HEK293T (cell line): ENCODE measurements at regions not wholly inside any gene's neighbourhood (a gene's known extent, or its start where the extent isn't known, plus 50 kb on each side); places are given as distances from the start of the nearest gene placed in this dataset.
A peak's percentile ranks its signal among the peaks of the same experiment; 100 is the strongest.
"Not testable (repeated sequence)": the region's sequence is repeated elsewhere in the genome, so short reads cannot be mapped to it uniquely, and the experiment has no call there.

ENCODE experiments used
- CTCF ChIA-PET: fragments of 350-600 bp; formaldehyde crosslinking; extraction: SDS; loops from one replicate; lab custom pipeline; 2021; ENCODE audit warnings: antibody characterized with exemption, inconsistent platforms; lab: Yijun Ruan, JAX
- POLR2A ChIA-PET: fragments of 350-600 bp; formaldehyde crosslinking; extraction: SDS; loops from one replicate; lab custom pipeline; 2020; ENCODE audit warnings: antibody characterized with exemption, inconsistent platforms; lab: Yijun Ruan, JAX
- DNase-seq: peaks from one replicate; pipeline ENCODE4 v3.0.0; 2012; ENCODE audit warnings: mixed read lengths; ENCODE audit errors: extremely low spot score
- ARNT ChIP-seq: fragments of 450-650 bp; IDR thresholded peaks from 2 replicates; pipeline ENCODE4 v1.6.1; 2017; ENCODE audit warnings: mild to moderate bottlenecking
- BHLHE40 ChIP-seq: fragments of 450-650 bp; IDR thresholded peaks from 2 replicates; pipeline ENCODE4 v1.6.1; 2016; ENCODE audit warnings: mild to moderate bottlenecking, moderate library complexity, borderline replicate concordance
- CTBP1 ChIP-seq: fragments of 450-650 bp; IDR thresholded peaks from 2 replicates; pipeline ENCODE4 v1.6.1; 2016; ENCODE audit warnings: borderline replicate concordance
- ELF4 ChIP-seq: fragments of 450-650 bp; IDR thresholded peaks from 2 replicates; pipeline ENCODE4 v1.6.1; 2017; ENCODE audit warnings: antibody characterized with exemption
- FOXA1 ChIP-seq: fragments of 450-650 bp; IDR thresholded peaks from 2 replicates; pipeline ENCODE4 v1.6.1; 2016; ENCODE audit warnings: mild to moderate bottlenecking
- FOXK2 ChIP-seq: fragments of 450-650 bp; IDR thresholded peaks from 2 replicates; pipeline ENCODE4 v1.6.1; 2016; ENCODE audit warnings: mild to moderate bottlenecking
- FOXM1 ChIP-seq: fragments of 450-650 bp; IDR thresholded peaks from 2 replicates; pipeline ENCODE4 v1.6.1; 2017; ENCODE audit warnings: mild to moderate bottlenecking, borderline replicate concordance
- HDGF ChIP-seq: fragments of 450-650 bp; IDR thresholded peaks from 2 replicates; pipeline ENCODE4 v1.6.1; 2017; ENCODE audit warnings: antibody characterized with exemption, borderline replicate concordance
- L3MBTL2 ChIP-seq: fragments of 450-650 bp; conservative IDR thresholded peaks from 2 replicates; pipeline ENCODE4 v1.6.1; 2016; ENCODE audit warnings: mild to moderate bottlenecking
- LEF1 ChIP-seq: fragments of 450-650 bp; IDR thresholded peaks from 2 replicates; pipeline ENCODE4 v1.6.1; 2017; ENCODE audit warnings: mild to moderate bottlenecking, borderline replicate concordance
- NFRKB ChIP-seq: fragments of 450-650 bp; IDR thresholded peaks from 2 replicates; pipeline ENCODE4 v1.6.1; 2016; ENCODE audit warnings: mild to moderate bottlenecking, moderate library complexity
- SP1 ChIP-seq: fragments of 450-650 bp; IDR thresholded peaks from 2 replicates; pipeline ENCODE4 v1.6.1; 2017
- SUZ12 ChIP-seq: fragments of 450-650 bp; IDR thresholded peaks from 2 replicates; pipeline ENCODE4 v1.6.1; 2016; ENCODE audit warnings: mild to moderate bottlenecking
- TARDBP ChIP-seq: fragments of 450-650 bp; IDR thresholded peaks from 2 replicates; pipeline ENCODE4 v1.6.1; 2016
- ZNF384 ChIP-seq: fragments of 450-650 bp; IDR thresholded peaks from 2 replicates; pipeline ENCODE4 v1.6.1; 2016
- TF ChIP-seq, protein P1 (sequence below): fragments of 450-650 bp; IDR thresholded peaks from 2 replicates; pipeline ENCODE4 v1.6.1; 2016

DNA sequence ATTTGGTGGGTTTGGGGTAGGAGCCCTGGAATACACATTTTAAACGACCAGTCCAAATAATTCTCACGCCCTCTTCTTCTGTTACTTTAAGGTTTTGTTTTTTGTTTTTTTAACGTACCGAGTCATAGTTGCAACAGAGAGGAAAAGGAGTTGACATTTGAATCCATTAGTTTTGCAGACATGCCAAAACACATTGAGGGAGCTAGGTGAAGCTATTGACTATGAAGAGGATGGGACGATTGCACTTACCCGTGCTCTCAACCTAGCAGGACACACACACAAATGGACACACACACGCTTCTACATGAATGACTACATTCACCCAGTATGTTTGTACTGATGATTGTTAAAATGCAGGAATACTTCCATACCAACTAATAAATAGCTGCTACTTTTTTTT is 54.3 kb upstream of the CIT start:
- TF ChIP-seq, protein P1, sequence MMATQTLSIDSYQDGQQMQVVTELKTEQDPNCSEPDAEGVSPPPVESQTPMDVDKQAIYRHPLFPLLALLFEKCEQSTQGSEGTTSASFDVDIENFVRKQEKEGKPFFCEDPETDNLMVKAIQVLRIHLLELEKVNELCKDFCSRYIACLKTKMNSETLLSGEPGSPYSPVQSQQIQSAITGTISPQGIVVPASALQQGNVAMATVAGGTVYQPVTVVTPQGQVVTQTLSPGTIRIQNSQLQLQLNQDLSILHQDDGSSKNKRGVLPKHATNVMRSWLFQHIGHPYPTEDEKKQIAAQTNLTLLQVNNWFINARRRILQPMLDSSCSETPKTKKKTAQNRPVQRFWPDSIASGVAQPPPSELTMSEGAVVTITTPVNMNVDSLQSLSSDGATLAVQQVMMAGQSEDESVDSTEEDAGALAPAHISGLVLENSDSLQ = no peak
- no peak for TF ChIP-seq L3MBTL2
- no peak for TF ChIP-seq SUZ12
- no peak for TF ChIP-seq BHLHE40
- no peak for TF ChIP-seq HDGF
- TF ChIP-seq FOXM1 = no peak
- no peak for TF ChIP-seq FOXK2
- no peak for TF ChIP-seq TARDBP
- no peak for TF ChIP-seq LEF1
- TF ChIP-seq FOXA1 = no peak
- TF ChIP-seq NFRKB = no peak
- no peak for TF ChIP-seq ELF4
- TF ChIP-seq ZNF384 = no peak
- TF ChIP-seq SP1 = no peak
- no peak for TF ChIP-seq CTBP1
- TF ChIP-seq ARNT = no peak
- CTCF ChIA-PET = no interaction called here
- no peak for DNase-seq
- POLR2A ChIA-PET = no interaction called here

DNA sequence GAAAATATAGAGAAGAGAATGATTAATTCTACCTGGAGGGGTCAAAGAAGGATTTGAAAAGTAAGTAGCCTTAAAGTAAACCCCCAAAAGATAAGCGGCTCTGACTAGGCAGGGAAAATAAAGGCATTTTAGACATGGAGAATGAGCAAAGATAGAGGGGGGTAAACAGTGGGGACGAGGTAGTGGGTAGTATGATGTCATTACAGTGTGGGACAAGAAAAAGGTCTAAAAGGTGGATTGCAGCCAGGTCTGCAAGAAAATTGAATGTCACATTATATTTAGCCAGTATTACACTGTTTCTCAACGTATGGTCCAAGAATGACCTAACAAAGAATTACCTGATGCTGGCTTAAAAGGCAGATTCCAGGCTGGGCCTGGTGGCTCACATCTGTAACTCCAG is 55.8 kb upstream of the CIT start:
- CTCF ChIA-PET = no interaction called here
- POLR2A ChIA-PET = no interaction called here
- no peak for TF ChIP-seq FOXA1
- no peak for TF ChIP-seq ELF4
- TF ChIP-seq ARNT = no peak
- TF ChIP-seq, protein P1 = no peak
- no peak for TF ChIP-seq SP1
- no peak for TF ChIP-seq L3MBTL2
- no peak for TF ChIP-seq NFRKB
- TF ChIP-seq CTBP1 = no peak

DNA sequence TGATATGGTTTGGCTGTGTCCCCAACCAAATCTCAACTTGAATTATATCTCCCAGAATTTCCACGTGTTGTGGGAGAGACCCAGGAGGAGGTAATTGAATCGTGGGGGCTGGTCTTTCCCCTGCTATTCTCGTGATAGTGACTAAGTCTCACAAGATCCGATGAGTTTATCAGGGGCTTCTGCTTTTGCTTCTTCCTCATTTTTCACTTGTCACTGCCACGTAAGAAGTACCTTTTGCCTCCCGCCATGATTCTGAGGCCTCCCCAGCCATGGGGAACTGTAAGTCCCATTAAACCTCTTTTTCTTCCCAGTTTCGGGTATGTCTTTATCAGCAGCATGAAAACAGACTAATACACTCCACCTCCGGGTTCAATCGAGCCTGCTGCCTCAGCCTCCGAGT is 54.3 kb upstream of the BICDL1 start:
- POLR2A ChIA-PET, DNase-seq, CTCF ChIA-PET: not testable (repeated sequence)

More for the DNA sequence above, 55.8 kb upstream of the CIT start:
- no peak for DNase-seq

DNA sequence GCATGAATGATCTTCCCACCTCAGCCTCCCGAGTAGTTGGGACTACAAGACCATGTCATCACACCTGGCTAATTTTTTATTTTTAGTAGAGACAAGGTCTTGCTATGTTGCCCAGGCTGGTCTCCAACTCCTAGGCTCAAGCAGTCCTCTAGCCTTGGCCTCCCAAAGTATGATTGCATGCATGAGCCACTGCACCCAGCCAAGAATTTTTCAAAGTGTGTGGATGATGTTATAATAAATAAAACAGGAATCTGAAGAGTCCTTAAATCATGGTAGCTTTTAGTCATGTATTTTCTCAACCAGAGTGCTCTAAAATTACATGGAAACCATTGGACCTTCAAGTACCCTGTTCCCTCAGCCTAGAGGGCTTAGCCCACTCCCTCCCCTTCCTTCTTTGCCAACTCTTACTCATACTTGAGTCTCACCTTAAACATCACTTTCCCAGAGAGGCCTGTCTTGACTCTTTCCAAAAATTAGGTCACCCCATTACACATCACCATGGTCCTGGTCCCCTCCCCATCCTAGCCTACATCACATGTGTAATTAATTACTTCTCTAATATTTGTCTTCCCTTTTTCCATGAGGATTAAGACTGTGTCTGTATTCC is 52.2 kb upstream of the BICDL1 start:
- TF ChIP-seq TARDBP (no peak), L3MBTL2 (no peak), FOXK2 (no peak), SP1 (no peak), FOXM1 (no peak), HDGF (no peak), ZNF384 (no peak), BHLHE40 (no peak), NFRKB (no peak), ELF4 (no peak), LEF1 (no peak), SUZ12 (no peak), FOXA1 (no peak), ARNT (no peak)
- TF ChIP-seq, protein P1 = no peak
- no peak for DNase-seq
- ChIA-PET POLR2A (no interaction called here), CTCF (no interaction called here)

DNA sequence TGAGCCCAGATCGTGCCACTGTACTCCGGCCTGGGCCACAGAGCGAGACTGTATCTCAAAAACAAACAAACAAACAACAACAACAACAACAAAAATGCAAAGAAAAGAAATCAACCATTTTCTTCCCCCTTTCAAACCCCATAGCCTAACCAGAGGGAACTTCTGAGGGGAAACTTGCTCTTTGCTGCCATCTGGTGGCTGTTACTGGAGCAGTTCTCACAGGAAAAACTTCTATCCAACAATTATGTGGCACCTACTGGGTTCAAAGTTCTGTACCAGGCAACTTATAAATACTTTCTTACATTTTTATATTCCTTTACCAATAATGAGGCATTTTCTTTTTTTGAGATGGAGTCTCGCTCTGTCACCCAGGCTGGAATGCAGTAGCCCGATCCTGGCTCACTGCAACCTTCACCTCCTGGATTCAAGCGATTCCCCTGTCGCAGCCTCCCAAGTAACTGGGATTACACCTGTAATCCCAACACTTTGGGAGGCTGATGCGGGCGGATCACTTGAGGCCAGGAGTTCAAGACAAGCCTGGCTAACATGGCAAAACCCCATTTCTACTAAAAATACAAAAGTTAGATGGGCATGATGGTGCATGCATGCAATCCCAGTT is 50.9 kb upstream of the BICDL1 start:
- CTCF ChIA-PET = no interaction called here
- POLR2A ChIA-PET = no interaction called here
- DNase-seq = peak; percentile 75
- TF ChIP-seq CTBP1 (no peak), SP1 (no peak), ELF4 (no peak), FOXM1 (no peak)
